H1 (cell line): ENCODE measurements at regions not wholly inside any gene's neighbourhood (a gene's known extent, or its start where the extent isn't known, plus 50 kb on each side); places are given as distances from the start of the nearest gene placed in this dataset.

Experiments
- CTCF ChIA-PET: fragments of 300-600 bp; sonication (Branson Sonifier 250); formaldehyde crosslinking; loops from one replicate; lab custom pipeline; 2021; ENCODE audit not compliant: partially characterized antibody; lab: Charles Lee
- POLR2A ChIA-PET: fragments of 300-600 bp; sonication (Branson Sonifier 250); formaldehyde crosslinking; loops from one replicate; lab custom pipeline; 2021; ENCODE audit warnings: inconsistent platforms; ENCODE audit not compliant: partially characterized antibody; lab: Charles Lee
- DNase-seq, 2 experiments: peaks; one replicate each; pipeline versions ENCODE4 v3.0.0 to v3.0.0-alpha.2; 2010 to 2022; ENCODE audit warnings: low spot score in 2 of 2, low read depth in 1 of 2, mixed read lengths in 1 of 2
- FAIRE-seq: peaks from 2 replicates; lab custom pipeline; 2011; peaks lifted over from hg19 to GRCh38; lab: Jason Lieb, UNC
- H2AFZ ChIP-seq: 2 replicates; pipeline ENCODE4 v1.8.1; 2012; ENCODE audit warnings: low read length, inconsistent platforms
- H2AK5ac ChIP-seq: 2 replicates; pipeline ENCODE4 v1.6.1; 2013; ENCODE audit warnings: low read depth, low read length
- H2BK120ac ChIP-seq: replicated peaks from 2 replicates; pipeline ENCODE3; 2013; ENCODE audit warnings: low read depth, low read length, inconsistent platforms
- H2BK12ac ChIP-seq: 2 replicates; pipeline ENCODE4 v1.6.1; 2013; ENCODE audit warnings: low read depth, low read length
- H2BK15ac ChIP-seq: 2 replicates; pipeline ENCODE4 v1.6.1; 2013; ENCODE audit warnings: low read length
- H2BK20ac ChIP-seq: 2 replicates; pipeline ENCODE4 v1.6.1; 2013; ENCODE audit warnings: low read length
- H2BK5ac ChIP-seq: 2 replicates; pipeline ENCODE4 v1.6.1; 2013; ENCODE audit warnings: low read depth, low read length
- H3K14ac ChIP-seq: 2 replicates; pipeline ENCODE4 v1.6.1; 2013; ENCODE audit warnings: inconsistent platforms; ENCODE audit not compliant: insufficient read length
- H3K18ac ChIP-seq: 2 replicates; pipeline ENCODE4 v1.6.1; 2013; ENCODE audit warnings: low read length; ENCODE audit errors: extremely low read depth
- H3K23ac ChIP-seq: 2 replicates; pipeline ENCODE4 v1.6.1; 2013; ENCODE audit warnings: inconsistent platforms; ENCODE audit not compliant: insufficient read length
- H3K23me2 ChIP-seq: 2 replicates; pipeline ENCODE4 v1.6.1; 2013; ENCODE audit warnings: low read depth, low read length
- H3K27ac ChIP-seq: 2 replicates; pipeline ENCODE4 v1.6.1; 2011; ENCODE audit warnings: low read depth, low read length, inconsistent platforms
- H3K27me3 ChIP-seq, 4 experiments: replicated peaks in 1 of 4; 1 replicate in 1 of 4; 2 replicates in 3 of 4; pipeline versions ENCODE4 v1.6.1 to v1.8.1; 2011 to 2013; ENCODE audit warnings: low read length in 3 of 4, mild to moderate bottlenecking in 3 of 4, inconsistent platforms in 2 of 4, mixed read lengths in 2 of 4, moderate library complexity in 1 of 4; ENCODE audit not compliant: control insufficient read depth in 3 of 4, insufficient read depth in 3 of 4; ENCODE audit errors: extremely low read depth in 1 of 4
- H3K36me3 ChIP-seq, 4 experiments: 2 replicates each; pipeline versions ENCODE4 v1.6.1 to v1.8.1; 2011 to 2013; ENCODE audit warnings: mild to moderate bottlenecking in 4 of 4, low read length in 3 of 4, moderate library complexity in 2 of 4, control low read depth in 1 of 4, inconsistent platforms in 1 of 4; ENCODE audit not compliant: insufficient read depth in 4 of 4, control insufficient read depth in 2 of 4
- H3K4ac ChIP-seq: replicated peaks from 2 replicates; pipeline ENCODE3; 2013; ENCODE audit warnings: low read length, low read depth, mixed read lengths, inconsistent platforms; ENCODE audit not compliant: insufficient read length
- H3K4me1 ChIP-seq, 4 experiments: replicated peaks in 1 of 4; 1 replicate in 1 of 4; 2 replicates in 3 of 4; pipeline versions ENCODE4 v1.6.1 to v1.8.1; 2011 to 2013; ENCODE audit warnings: low read length in 3 of 4, inconsistent platforms in 2 of 4, mixed read lengths in 1 of 4; ENCODE audit not compliant: insufficient read depth in 4 of 4, control insufficient read depth in 3 of 4
- H3K4me2 ChIP-seq, 2 experiments: 2 replicates each; pipeline versions ENCODE4 v1.6.1 to v1.8.1; 2011 to 2013; ENCODE audit warnings: low read depth in 2 of 2, low read length in 2 of 2, control low read depth in 1 of 2, inconsistent platforms in 1 of 2, mild to moderate bottlenecking in 1 of 2; ENCODE audit not compliant: insufficient read depth in 1 of 2
- H3K4me3 ChIP-seq, 4 experiments: fragments of 200-600, 300-600 bp in 1 of 4; sonication (generic), shearing (Covaris generic), sonication (Bioruptor Twin) in 1 of 4; 2 replicates each; pipeline versions ENCODE4 v1.5.1 to v1.8.1; 2011 to 2016; ENCODE audit warnings: low read length in 4 of 4, low read depth in 3 of 4, control low read depth in 2 of 4, inconsistent platforms in 2 of 4, mild to moderate bottlenecking in 2 of 4, mixed read lengths in 1 of 4, moderate library complexity in 1 of 4; ENCODE audit not compliant: insufficient read depth in 2 of 4; ENCODE audit errors: extremely low read depth in 1 of 4
- H3K56ac ChIP-seq: replicated peaks from 2 replicates; pipeline ENCODE3; 2013; ENCODE audit warnings: low read depth, mild to moderate bottlenecking, mixed read lengths, low read length, inconsistent platforms; ENCODE audit not compliant: insufficient read length
- H3K79me1 ChIP-seq: 2 replicates; pipeline ENCODE4 v1.6.1; 2013; ENCODE audit warnings: low read depth, low read length, control low read depth
- H3K79me2 ChIP-seq, 2 experiments: 2 replicates each; pipeline versions ENCODE4 v1.6.1 to v1.8.1; 2012 to 2013; ENCODE audit warnings: low read length in 2 of 2, mild to moderate bottlenecking in 2 of 2, inconsistent platforms in 1 of 2; ENCODE audit not compliant: insufficient read depth in 2 of 2, control insufficient read depth in 1 of 2
- H3K9ac ChIP-seq, 4 experiments: replicated peaks in 1 of 4; 1 replicate in 1 of 4; 2 replicates in 3 of 4; pipeline versions ENCODE4 v1.6.1 to v1.8.1; 2011 to 2013; ENCODE audit warnings: low read depth in 3 of 4, low read length in 3 of 4, control low read depth in 2 of 4, mild to moderate bottlenecking in 2 of 4, moderate library complexity in 2 of 4, inconsistent platforms in 1 of 4; ENCODE audit errors: extremely low read depth in 1 of 4
- H3K9me3 ChIP-seq, 2 experiments: 2 replicates each; pipeline versions ENCODE4 v1.6.1 to v1.8.1; 2012 to 2013; ENCODE audit warnings: mild to moderate bottlenecking in 2 of 2, moderate library complexity in 2 of 2, control low read depth in 1 of 2, inconsistent platforms in 1 of 2, low read depth in 1 of 2, low read length in 1 of 2, mixed read lengths in 1 of 2; ENCODE audit not compliant: insufficient read depth in 2 of 2
- H4K20me1 ChIP-seq, 2 experiments: replicated peaks in 1 of 2; 2 replicates each; pipeline versions ENCODE3 to v1.8.1; 2011 to 2013; ENCODE audit warnings: inconsistent platforms in 2 of 2, low read length in 2 of 2, mild to moderate bottlenecking in 1 of 2; ENCODE audit not compliant: insufficient read depth in 2 of 2, control insufficient read depth in 1 of 2
- H4K5ac ChIP-seq: 2 replicates; pipeline ENCODE4 v1.6.1; 2013; ENCODE audit warnings: low read length, low read depth, mixed read lengths, inconsistent platforms; ENCODE audit not compliant: insufficient read length
- H4K8ac ChIP-seq: 2 replicates; pipeline ENCODE4 v1.8.0; 2013; ENCODE audit warnings: mild to moderate bottlenecking, moderate library complexity, low read length, inconsistent platforms; ENCODE audit not compliant: insufficient read depth; ENCODE audit errors: extremely low read depth
- H4K91ac ChIP-seq: replicated peaks from 2 replicates; pipeline ENCODE3; 2013; ENCODE audit warnings: low read length, mixed read lengths, inconsistent platforms; ENCODE audit not compliant: insufficient read length
- BRCA1 ChIP-seq: IDR thresholded peaks from 2 replicates; pipeline ENCODE4 v1.6.1; 2012; ENCODE audit warnings: low read depth, low read length, improper control_type of control experiment
- CBX8 ChIP-seq: fragments of 300-800, 300-1000 bp; sonication (generic); IDR thresholded peaks from 2 replicates; pipeline ENCODE4 v1.7.1; 2016; ENCODE audit warnings: low read depth, low read length, borderline replicate concordance
- CHD1 ChIP-seq: IDR thresholded peaks from 2 replicates; pipeline ENCODE4 v1.6.1; 2012; ENCODE audit warnings: low read depth, low read length, improper control_type of control experiment
- CREB1 ChIP-seq: IDR thresholded peaks from 2 replicates; pipeline ENCODE4 v1.6.1; 2012; ENCODE audit warnings: inconsistent platforms
- EP300 ChIP-seq, 2 experiments: IDR thresholded peaks; 1 replicate in 1 of 2; 2 replicates in 1 of 2; pipeline ENCODE4 v1.6.1; 2011 to 2012; ENCODE audit warnings: low read depth in 2 of 2, low read length in 2 of 2, mild to moderate bottlenecking in 2 of 2, borderline replicate concordance in 1 of 2, inconsistent platforms in 1 of 2, moderate library complexity in 1 of 2
- RBBP5 ChIP-seq: IDR thresholded peaks from 2 replicates; pipeline ENCODE4 v1.7.1; 2012; ENCODE audit warnings: low read depth, mild to moderate bottlenecking, inconsistent platforms, low read length, moderate library complexity, borderline replicate concordance
- RXRA ChIP-seq: IDR thresholded peaks from 2 replicates; pipeline ENCODE4 v1.6.1; 2011; ENCODE audit warnings: low read depth, mild to moderate bottlenecking, low read length, moderate library complexity; ENCODE audit not compliant: insufficient read depth
- SAP30 ChIP-seq: fragments of 300-600 bp; sonication (generic); IDR thresholded peaks from 2 replicates; pipeline ENCODE4 v1.7.1; 2012; ENCODE audit warnings: low read length, moderate library complexity, mild to moderate bottlenecking, inconsistent platforms; ENCODE audit not compliant: insufficient read depth, insufficient replicate concordance
- SIX5 ChIP-seq: IDR thresholded peaks from 2 replicates; pipeline ENCODE4 v1.6.1; 2011; ENCODE audit warnings: mild to moderate bottlenecking, low read depth, low read length
- SP1 ChIP-seq: IDR thresholded peaks from 2 replicates; pipeline ENCODE4 v1.6.1; 2011; ENCODE audit warnings: low read depth, low read length
- SP2 ChIP-seq: IDR thresholded peaks from 2 replicates; pipeline ENCODE4 v1.6.1; 2012; ENCODE audit warnings: mild to moderate bottlenecking, low read length, inconsistent platforms
- YY1 ChIP-seq: IDR thresholded peaks from 2 replicates; pipeline ENCODE4 v1.6.1; 2011; ENCODE audit warnings: low read depth, mild to moderate bottlenecking, low read length
- ZNF274 ChIP-seq: IDR thresholded peaks from 2 replicates; pipeline ENCODE4 v1.7.0; 2012; ENCODE audit warnings: low read length, borderline replicate concordance; ENCODE audit errors: extremely low read depth
- WGBS, 2 experiments: shearing (Covaris generic) in 1 of 2; methylation state at CpG; one replicate each; pipeline versions ENCODE4 v1.1.6 to v1.1.7; 2013 to 2015; ENCODE audit warnings: low lambda C conversion rate in 2 of 2, mixed read lengths in 2 of 2, inconsistent platforms in 1 of 2, low coverage in 1 of 2, missing lambda C conversion rate in 1 of 2; ENCODE audit not compliant: insufficient replicate concordance in 2 of 2, insufficient coverage in 1 of 2, insufficient read length in 1 of 2; ENCODE audit errors: extremely low coverage in 1 of 2, missing lambda C conversion rate in 1 of 2; 5-methylcytosine and 5-hydroxymethylcytosine counted together
- TF ChIP-seq, protein P1 (sequence below): IDR thresholded peaks from 2 replicates; pipeline ENCODE4 v1.6.1; 2012; ENCODE audit warnings: inconsistent platforms

DNA sequence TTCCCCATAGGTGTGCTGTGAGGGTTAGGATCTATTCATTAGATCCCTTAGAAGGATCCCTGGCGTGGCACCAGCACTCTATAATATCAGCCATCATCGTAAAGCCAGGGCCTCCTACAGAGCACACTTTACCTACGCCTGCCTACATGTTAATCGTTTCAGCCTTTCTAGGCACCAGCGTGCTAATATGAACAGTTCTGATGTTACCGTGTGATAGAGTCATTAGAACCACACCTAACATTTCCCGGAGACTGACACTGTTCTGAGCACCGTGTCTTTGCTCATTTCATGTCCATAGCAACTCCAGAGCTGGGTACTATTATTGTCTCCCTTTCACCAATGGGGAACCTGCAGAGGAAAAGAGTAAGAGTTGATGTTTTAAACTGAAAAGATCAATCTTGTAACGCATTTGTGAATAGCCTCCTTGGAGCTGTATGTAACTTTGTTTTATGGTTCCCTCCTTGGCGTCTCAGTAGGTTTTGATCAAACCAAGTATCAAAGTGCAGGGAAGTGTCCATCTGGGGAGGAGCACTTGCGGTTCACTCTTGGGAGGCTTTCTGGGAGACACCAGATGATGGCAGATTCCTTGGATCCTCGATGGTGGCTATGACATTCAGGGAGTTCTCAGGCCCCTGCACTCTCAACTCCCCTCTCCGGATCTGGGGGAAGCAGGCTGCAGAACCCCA is 73.8 kb upstream of the KCNG1 start:
- no peak overlapping the region for H3K9ac ChIP-seq
- no peak overlapping the region for H2BK5ac ChIP-seq
- H3K27ac ChIP-seq: no peak overlapping the region
- no peak overlapping the region for H2AFZ ChIP-seq
- H3K14ac ChIP-seq: no peak overlapping the region
- H4K91ac ChIP-seq: no peak overlapping the region
- H2BK12ac ChIP-seq: no peak overlapping the region
- H3K23ac ChIP-seq: no peak overlapping the region
- H3K79me2 ChIP-seq: no peaks in the 10 kb centered on the region
- H3K23me2 ChIP-seq: no peaks in the 10 kb centered on the region
- H3K79me1 ChIP-seq: no peaks in the 10 kb centered on the region
- no peaks in the 10 kb centered on the region for H3K9me3 ChIP-seq
- ChIA-PET CTCF (interaction anchor here (1.2 to 1.9 kb wide), 2 partner anchors 37 to 210 kb away, joined by 3 to 4 read pairs; no protein-coding TSS in a partner anchor), POLR2A (no interaction called here)
- 80% methylated on average over 13 of the region's 13 CpGs; no CpG with 5 or more reads in 1 of the 2 experiments for WGBS, 2 experiments
- no peak overlapping the region for H2BK15ac ChIP-seq
- no peaks in the 10 kb centered on the region for H4K20me1 ChIP-seq
- H3K4me3 ChIP-seq: no peak overlapping the region
- no peak overlapping the region for H4K5ac ChIP-seq
- no peaks in the 10 kb centered on the region for H3K27me3 ChIP-seq
- no peak overlapping the region for H2BK20ac ChIP-seq
- no peak overlapping the region for H2AK5ac ChIP-seq
- peaks cover 5 to 11% (median 7%) of the 10 kb centered on the region in 4 experiments; a peak in 6 of 7 replicates for H3K4me1 ChIP-seq
- DNase-seq (no peak), FAIRE-seq (peak; percentile 50)
- no peaks in the 10 kb centered on the region for H3K36me3 ChIP-seq
- no peak overlapping the region for H2BK120ac ChIP-seq
- H3K56ac ChIP-seq: no peak overlapping the region
- no peak overlapping the region for H3K4ac ChIP-seq
- H3K18ac ChIP-seq: no peak overlapping the region
- H4K8ac ChIP-seq: no peak overlapping the region
- H3K4me2 ChIP-seq: no peak overlapping the region
- TF ChIP-seq RXRA: no peak
- TF ChIP-seq BRCA1: no peak
- no peak for TF ChIP-seq CHD1
- TF ChIP-seq SP1: no peak
- no peak for TF ChIP-seq SAP30
- no peak for TF ChIP-seq CBX8
- no peak for TF ChIP-seq RBBP5
- TF ChIP-seq SP2: no peak
- TF ChIP-seq YY1: no peak
- TF ChIP-seq ZNF274: no peak
- TF ChIP-seq EP300 (IDR thresholded peaks at IDR 0.05; ENCODE audit: borderline replicate concordance in 1 of 2, low read depth in 2 of 2, low read length in 2 of 2): no peak
- TF ChIP-seq, protein P1, sequence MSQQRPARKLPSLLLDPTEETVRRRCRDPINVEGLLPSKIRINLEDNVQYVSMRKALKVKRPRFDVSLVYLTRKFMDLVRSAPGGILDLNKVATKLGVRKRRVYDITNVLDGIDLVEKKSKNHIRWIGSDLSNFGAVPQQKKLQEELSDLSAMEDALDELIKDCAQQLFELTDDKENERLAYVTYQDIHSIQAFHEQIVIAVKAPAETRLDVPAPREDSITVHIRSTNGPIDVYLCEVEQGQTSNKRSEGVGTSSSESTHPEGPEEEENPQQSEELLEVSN: no peak
- TF ChIP-seq CREB1: no peak
- TF ChIP-seq SIX5: no peak
